ENCODE measurements at regions not wholly inside any gene's neighbourhood (a gene's known extent, or its start where the extent isn't known, plus 50 kb on each side); places are given as distances from the start of the nearest gene placed in this dataset.

GRCh38 chr11:8758619-8759169 lies 76.1 kb downstream of the RPL27A start:
- Histone ChIP-seq H3K9me3 (ENCODE audit: control insufficient read depth, insufficient read depth, low read depth, low read length) (no peaks in the 10 kb centered on the region), H3K27ac (ENCODE audit: low read depth, low read length) (no peak overlapping the region), H3K4me1 (ENCODE audit: control insufficient read depth, insufficient read depth, low read length) (no peaks in the 10 kb centered on the region; the same call in 1 of the 2 replicates), H3K4me3 (ENCODE audit: low read depth, low read length) (no peak overlapping the region), H3K36me3 (ENCODE audit: control insufficient read depth, insufficient read depth, low read length) (no peaks in the 10 kb centered on the region), H3K9ac (ENCODE audit: low read length) (no peak overlapping the region), H3K27me3 (ENCODE audit: control insufficient read depth, insufficient read depth, low read length) (no peaks in the 10 kb centered on the region)

- no peaks in the 10 kb centered on the region for H3K36me3 ChIP-seq (ENCODE audit: control insufficient read depth, insufficient read depth, low read length)
- no peak overlapping the region for H3K9ac ChIP-seq (ENCODE audit: low read length)
- H3K9me3 ChIP-seq (ENCODE audit: control insufficient read depth, insufficient read depth, low read depth, low read length), result no peaks in the 10 kb centered on the region
- no peaks in the 10 kb centered on the region for H3K27me3 ChIP-seq (ENCODE audit: control insufficient read depth, insufficient read depth, low read length)
- H3K4me1 ChIP-seq (ENCODE audit: control insufficient read depth, insufficient read depth, low read length), result no peaks in the 10 kb centered on the region; the same call in 1 of the 2 replicates
- H3K4me3 ChIP-seq (ENCODE audit: low read depth, low read length), result no peak overlapping the region
- H3K27ac ChIP-seq (ENCODE audit: low read depth, low read length), result no peak overlapping the region
Measured at GRCh38 chr11:8759634-8760033, 77.0 kb downstream of the RPL27A start.

GRCh38 chr11:8760896-8761295 lies 78.3 kb downstream of the RPL27A start:
- Histone ChIP-seq H3K4me3 (ENCODE audit: low read depth, low read length) (no peak overlapping the region), H3K36me3 (ENCODE audit: control insufficient read depth, insufficient read depth, low read length) (no peaks in the 10 kb centered on the region), H3K27me3 (ENCODE audit: control insufficient read depth, insufficient read depth, low read length) (no peaks in the 10 kb centered on the region), H3K4me1 (ENCODE audit: control insufficient read depth, insufficient read depth, low read length) (peaks cover 6% of the 10 kb centered on the region), H3K9me3 (ENCODE audit: control insufficient read depth, insufficient read depth, low read depth, low read length) (no peaks in the 10 kb centered on the region), H3K27ac (ENCODE audit: low read depth, low read length) (no peak overlapping the region), H3K9ac (ENCODE audit: low read length) (no peak overlapping the region)

GRCh38 chr11:8763070-8763685 lies 80.6 kb downstream of the RPL27A start:
- Histone ChIP-seq H3K9me3 (ENCODE audit: control insufficient read depth, insufficient read depth, low read depth, low read length) (no peaks in the 10 kb centered on the region), H3K27ac (ENCODE audit: low read depth, low read length) (no peak overlapping the region), H3K9ac (ENCODE audit: low read length) (no peak overlapping the region), H3K36me3 (ENCODE audit: control insufficient read depth, insufficient read depth, low read length) (no peaks in the 10 kb centered on the region), H3K4me1 (ENCODE audit: control insufficient read depth, insufficient read depth, low read length) (peaks cover 27% of the 10 kb centered on the region), H3K4me3 (ENCODE audit: low read depth, low read length) (no peak overlapping the region), H3K27me3 (ENCODE audit: control insufficient read depth, insufficient read depth, low read length) (no peaks in the 10 kb centered on the region)

- H3K36me3 ChIP-seq (ENCODE audit: control insufficient read depth, insufficient read depth, low read length), result no peaks in the 10 kb centered on the region
Measured at GRCh38 chr11:8765294-8765693, 82.7 kb downstream of the RPL27A start.

GRCh38 chr11:8766043-8766987 lies 83.7 kb downstream of the RPL27A start:
- Histone ChIP-seq H3K9me3 (ENCODE audit: control insufficient read depth, insufficient read depth, low read depth, low read length) (no peaks in the 10 kb centered on the region), H3K4me1 (ENCODE audit: control insufficient read depth, insufficient read depth, low read length) (peaks cover 32% of the 10 kb centered on the region), H3K27me3 (ENCODE audit: control insufficient read depth, insufficient read depth, low read length) (no peaks in the 10 kb centered on the region), H3K9ac (ENCODE audit: low read length) (no peak overlapping the region), H3K27ac (ENCODE audit: low read depth, low read length) (no peak overlapping the region), H3K4me3 (ENCODE audit: low read depth, low read length) (no peak overlapping the region), H3K36me3 (ENCODE audit: control insufficient read depth, insufficient read depth, low read length) (no peaks in the 10 kb centered on the region)

More at GRCh38 chr11:8765294-8765693, 82.7 kb downstream of the RPL27A start:
- Histone ChIP-seq H3K9me3 (ENCODE audit: control insufficient read depth, insufficient read depth, low read depth, low read length) (no peaks in the 10 kb centered on the region), H3K27ac (ENCODE audit: low read depth, low read length) (no peak overlapping the region), H3K9ac (ENCODE audit: low read length) (no peak overlapping the region), H3K4me1 (ENCODE audit: control insufficient read depth, insufficient read depth, low read length) (peaks cover 32% of the 10 kb centered on the region), H3K4me3 (ENCODE audit: low read depth, low read length) (no peak overlapping the region), H3K27me3 (ENCODE audit: control insufficient read depth, insufficient read depth, low read length) (no peaks in the 10 kb centered on the region)

GRCh38 chr11:8766988-8767374 lies 84.4 kb downstream of the RPL27A start:
- Histone ChIP-seq H3K36me3 (ENCODE audit: control insufficient read depth, insufficient read depth, low read length) (no peaks in the 10 kb centered on the region), H3K9ac (ENCODE audit: low read length) (no peak overlapping the region), H3K9me3 (ENCODE audit: control insufficient read depth, insufficient read depth, low read depth, low read length) (no peaks in the 10 kb centered on the region), H3K4me1 (ENCODE audit: control insufficient read depth, insufficient read depth, low read length) (peaks cover 32% of the 10 kb centered on the region), H3K4me3 (ENCODE audit: low read depth, low read length) (no peak overlapping the region), H3K27me3 (ENCODE audit: control insufficient read depth, insufficient read depth, low read length) (no peaks in the 10 kb centered on the region), H3K27ac (ENCODE audit: low read depth, low read length) (0 out of 2 replicates have a peak overlapping the region, but pooled peaks have one; percentile 20)

GRCh38 chr11:8767466-8768142 lies 85.0 kb downstream of the RPL27A start:
- no peak overlapping the region for H3K4me3 ChIP-seq (ENCODE audit: low read depth, low read length)
- H3K27ac ChIP-seq (ENCODE audit: low read depth, low read length), result 0 out of 2 replicates have a peak overlapping the region, but pooled peaks have one; percentile 20
- H3K27me3 ChIP-seq (ENCODE audit: control insufficient read depth, insufficient read depth, low read length), result no peaks in the 10 kb centered on the region
- peaks cover 34% of the 10 kb centered on the region for H3K4me1 ChIP-seq (ENCODE audit: control insufficient read depth, insufficient read depth, low read length)
- no peaks in the 10 kb centered on the region for H3K9me3 ChIP-seq (ENCODE audit: control insufficient read depth, insufficient read depth, low read depth, low read length)
- no peaks in the 10 kb centered on the region for H3K36me3 ChIP-seq (ENCODE audit: control insufficient read depth, insufficient read depth, low read length)
- H3K9ac ChIP-seq (ENCODE audit: low read length), result no peak overlapping the region

- Histone ChIP-seq H3K4me1 (ENCODE audit: control insufficient read depth, insufficient read depth, low read length) (peaks cover 39% of the 10 kb centered on the region), H3K36me3 (ENCODE audit: control insufficient read depth, insufficient read depth, low read length) (no peaks in the 10 kb centered on the region), H3K9me3 (ENCODE audit: control insufficient read depth, insufficient read depth, low read depth, low read length) (no peaks in the 10 kb centered on the region), H3K4me3 (ENCODE audit: low read depth, low read length) (no peak overlapping the region), H3K27me3 (ENCODE audit: control insufficient read depth, insufficient read depth, low read length) (no peaks in the 10 kb centered on the region), H3K27ac (ENCODE audit: low read depth, low read length) (no peak overlapping the region), H3K9ac (ENCODE audit: low read length) (no peak overlapping the region)
Measured at GRCh38 chr11:8768625-8769333, 86.2 kb downstream of the RPL27A start.

Data from HUES6 (cell line).